ENCODE measurements at regions not wholly inside any gene's neighbourhood (a gene's known extent, or its start where the extent isn't known, plus 50 kb on each side); places are given as distances from the start of the nearest gene placed in this dataset.

DNA sequence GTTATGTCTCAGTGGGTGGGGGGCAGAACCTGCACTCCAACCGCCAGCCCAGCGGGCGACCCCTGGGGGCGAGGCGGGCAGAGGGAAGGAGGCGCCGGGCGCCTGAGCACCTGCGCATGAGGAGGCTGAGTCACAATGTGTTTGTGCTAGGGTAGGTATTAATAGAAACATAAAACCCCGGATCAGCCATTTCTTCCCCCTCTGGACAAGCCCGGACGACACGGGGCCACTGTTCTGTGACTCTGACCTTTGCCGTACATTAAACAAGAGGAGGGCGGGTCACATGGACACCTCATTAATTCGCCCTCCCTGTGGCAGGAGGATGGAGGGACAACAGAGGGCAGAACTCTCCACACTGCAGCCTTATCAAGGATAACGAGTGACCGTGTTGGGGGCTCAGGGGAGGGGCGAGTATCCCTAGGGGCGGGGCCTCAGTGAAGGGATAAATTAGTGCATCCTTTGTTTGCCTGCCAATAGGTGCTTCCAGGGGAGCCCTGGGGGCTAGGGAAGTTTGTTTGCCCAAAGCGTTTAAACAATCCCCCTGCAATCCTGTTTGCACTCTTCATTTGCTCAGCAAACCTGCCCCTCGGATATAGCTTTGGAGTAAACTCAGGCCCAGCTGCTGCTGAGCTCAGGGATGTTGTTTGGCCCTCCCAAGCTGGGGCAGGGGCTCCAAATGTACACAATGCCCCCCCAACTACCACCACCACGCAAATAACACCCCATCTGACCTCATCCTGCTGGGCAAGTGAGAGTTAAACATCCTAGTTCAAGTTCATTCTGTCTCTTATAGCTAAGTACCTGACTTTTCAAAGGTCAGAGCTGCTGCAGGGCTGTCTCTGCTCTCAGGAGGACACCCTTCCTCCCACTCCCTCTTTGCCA is 171.2 kb upstream of the GLI2 start:
- Mint-ChIP-seq H3K4me1 (ENCODE audit: unreplicated experiment) (no peaks in the 10 kb centered on the region), H3K9me3 (ENCODE audit: unreplicated experiment) (no peaks in the 10 kb centered on the region), H3K4me3 (ENCODE audit: unreplicated experiment) (no peak overlapping the region), H3K27ac (ENCODE audit: unreplicated experiment) (no peak overlapping the region), H3K36me3 (ENCODE audit: low read depth, unreplicated experiment) (peaks cover 4% of the 10 kb centered on the region), H3K27me3 (ENCODE audit: unreplicated experiment) (peaks cover 16% of the 10 kb centered on the region)
- DNase-seq (ENCODE audit: low spot score) = no peak
- no peak for TF ChIP-seq CTCF (IDR thresholded peaks at IDR 0.05; ENCODE audit: unreplicated experiment)

- no peak for TF ChIP-seq CTCF (IDR thresholded peaks at IDR 0.05; ENCODE audit: unreplicated experiment)
- H3K27ac Mint-ChIP-seq (ENCODE audit: unreplicated experiment) = no peak overlapping the region
- peaks cover 12% of the 10 kb centered on the region for H3K27me3 Mint-ChIP-seq (ENCODE audit: unreplicated experiment)
Observed at GRCh38 chr2:120565095-120565460, 170.6 kb upstream of the GLI2 start.

DNA sequence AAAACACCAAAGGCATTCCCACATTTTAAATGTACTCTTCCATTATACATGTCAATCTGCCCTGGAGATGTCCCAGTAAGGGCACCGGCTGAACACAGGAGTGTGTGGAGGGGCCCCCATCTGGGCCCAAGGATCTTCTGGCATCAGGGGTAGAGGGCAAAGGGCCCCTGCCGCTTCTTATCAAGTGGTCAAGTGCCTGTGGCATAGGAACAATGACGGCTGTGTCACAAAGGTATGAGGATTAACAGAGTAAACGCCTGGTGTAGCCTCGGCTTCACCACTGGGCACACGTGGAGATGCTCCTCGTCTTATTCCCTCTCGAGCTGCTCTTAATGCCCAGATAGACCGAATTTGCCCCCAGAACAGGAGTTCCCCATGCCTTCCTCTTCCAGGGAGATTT is 169.7 kb upstream of the GLI2 start:
- peaks cover 14% of the 10 kb centered on the region for H3K27me3 Mint-ChIP-seq (ENCODE audit: unreplicated experiment)
- no peak overlapping the region for H3K4me3 Mint-ChIP-seq (ENCODE audit: unreplicated experiment)
- TF ChIP-seq CTCF (IDR thresholded peaks at IDR 0.05; ENCODE audit: unreplicated experiment) = no peak
- H3K36me3 Mint-ChIP-seq (ENCODE audit: low read depth, unreplicated experiment) = peaks cover 4% of the 10 kb centered on the region
- no peaks in the 10 kb centered on the region for H3K4me1 Mint-ChIP-seq (ENCODE audit: unreplicated experiment)
- H3K27ac Mint-ChIP-seq (ENCODE audit: unreplicated experiment) = no peak overlapping the region
- no peak for DNase-seq (ENCODE audit: low spot score)
- H3K9me3 Mint-ChIP-seq (ENCODE audit: unreplicated experiment) = no peaks in the 10 kb centered on the region

More at GRCh38 chr2:120565095-120565460, 170.6 kb upstream of the GLI2 start:
- Mint-ChIP-seq H3K36me3 (ENCODE audit: low read depth, unreplicated experiment) (peaks cover 4% of the 10 kb centered on the region), H3K4me3 (ENCODE audit: unreplicated experiment) (no peak overlapping the region), H3K4me1 (ENCODE audit: unreplicated experiment) (no peaks in the 10 kb centered on the region), H3K9me3 (ENCODE audit: unreplicated experiment) (no peaks in the 10 kb centered on the region)
- DNase-seq (ENCODE audit: low spot score) = no peak

DNA sequence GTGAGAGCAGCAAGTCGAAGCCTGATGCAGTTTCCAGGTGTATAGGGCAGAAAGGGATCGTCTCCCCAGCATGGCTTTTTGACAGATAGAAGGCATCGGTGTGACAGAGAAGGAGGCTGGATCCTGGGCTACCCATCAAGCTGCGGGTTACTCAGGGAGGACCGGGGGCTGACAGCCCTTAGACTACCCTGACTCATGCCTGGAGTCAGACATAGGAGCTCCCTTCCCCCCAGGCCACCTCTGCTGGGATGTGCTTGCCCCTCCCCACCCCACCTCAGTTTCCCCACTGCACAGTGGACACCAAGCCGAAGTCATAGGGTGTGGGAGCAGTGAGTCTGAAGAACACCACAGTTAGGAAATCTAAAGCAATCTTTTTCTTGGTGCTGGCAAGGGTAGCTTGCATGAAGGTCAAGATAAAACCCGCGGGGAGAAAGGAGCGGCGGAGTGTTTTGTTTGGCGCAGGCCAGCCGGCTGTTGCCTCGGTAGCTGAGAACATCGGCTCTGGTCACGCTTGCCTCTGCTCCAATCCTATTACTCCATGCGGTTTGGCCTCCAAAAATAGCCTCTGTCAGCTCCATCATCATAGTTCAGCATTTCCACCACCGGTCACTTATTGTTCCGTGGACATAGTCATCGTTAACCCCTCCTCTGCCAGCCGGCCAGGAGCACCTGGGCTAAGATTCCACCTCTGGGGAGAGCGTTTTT is 169.2 kb upstream of the GLI2 start:
- no peak for TF ChIP-seq CTCF (IDR thresholded peaks at IDR 0.05; ENCODE audit: unreplicated experiment)
- H3K9me3 Mint-ChIP-seq (ENCODE audit: unreplicated experiment) = no peaks in the 10 kb centered on the region
- peaks cover 4% of the 10 kb centered on the region for H3K36me3 Mint-ChIP-seq (ENCODE audit: low read depth, unreplicated experiment)
- no peak overlapping the region for H3K4me3 Mint-ChIP-seq (ENCODE audit: unreplicated experiment)
- H3K27ac Mint-ChIP-seq (ENCODE audit: unreplicated experiment) = no peak overlapping the region
- H3K4me1 Mint-ChIP-seq (ENCODE audit: unreplicated experiment) = no peaks in the 10 kb centered on the region
- no peak for DNase-seq (ENCODE audit: low spot score)
- peaks cover 16% of the 10 kb centered on the region for H3K27me3 Mint-ChIP-seq (ENCODE audit: unreplicated experiment)

DNA sequence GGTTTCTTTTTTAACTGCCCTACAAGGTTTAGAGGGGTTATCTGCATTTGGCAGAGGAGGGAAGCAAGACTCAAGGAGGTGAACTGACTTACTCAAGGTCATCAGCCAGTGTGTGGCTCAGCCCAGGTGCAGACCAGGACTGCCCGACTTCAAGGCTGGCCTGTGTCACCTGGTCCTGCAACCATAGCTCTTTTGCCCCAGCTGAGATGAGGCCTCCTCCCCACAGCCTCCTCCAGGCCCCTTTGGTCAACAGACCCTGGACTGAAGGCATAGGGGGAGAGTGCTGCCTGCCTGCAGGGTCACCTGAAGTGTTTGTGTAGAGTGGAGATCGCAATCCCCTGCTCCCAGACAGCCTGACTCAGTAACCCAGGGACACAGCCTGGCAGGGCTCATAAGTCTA is 168.5 kb upstream of the GLI2 start:
- no peaks in the 10 kb centered on the region for H3K4me1 Mint-ChIP-seq (ENCODE audit: unreplicated experiment)
- H3K4me3 Mint-ChIP-seq (ENCODE audit: unreplicated experiment) = no peak overlapping the region
- H3K9me3 Mint-ChIP-seq (ENCODE audit: unreplicated experiment) = no peaks in the 10 kb centered on the region
- no peaks in the 10 kb centered on the region for H3K36me3 Mint-ChIP-seq (ENCODE audit: low read depth, unreplicated experiment)
- DNase-seq (ENCODE audit: low spot score) = no peak
- H3K27ac Mint-ChIP-seq (ENCODE audit: unreplicated experiment) = no peak overlapping the region
- peaks cover 13% of the 10 kb centered on the region for H3K27me3 Mint-ChIP-seq (ENCODE audit: unreplicated experiment)
- TF ChIP-seq CTCF (IDR thresholded peaks at IDR 0.05; ENCODE audit: unreplicated experiment) = no peak

Measured in endothelial cell (in vitro differentiated cells).